HG02852 (cell line): ENCODE measurements at regions not wholly inside any gene's neighbourhood (a gene's known extent, or its start where the extent isn't known, plus 50 kb on each side); places are given as distances from the start of the nearest gene placed in this dataset.

Source experiments
- ATAC-seq: cut with Tn5 transposase; IDR thresholded peaks from one replicate; pipeline ENCODE4 v1.9.1; 2021; ENCODE audit warnings: mild to moderate bottlenecking, moderate library complexity; ENCODE audit not compliant: unreplicated experiment

DNA sequence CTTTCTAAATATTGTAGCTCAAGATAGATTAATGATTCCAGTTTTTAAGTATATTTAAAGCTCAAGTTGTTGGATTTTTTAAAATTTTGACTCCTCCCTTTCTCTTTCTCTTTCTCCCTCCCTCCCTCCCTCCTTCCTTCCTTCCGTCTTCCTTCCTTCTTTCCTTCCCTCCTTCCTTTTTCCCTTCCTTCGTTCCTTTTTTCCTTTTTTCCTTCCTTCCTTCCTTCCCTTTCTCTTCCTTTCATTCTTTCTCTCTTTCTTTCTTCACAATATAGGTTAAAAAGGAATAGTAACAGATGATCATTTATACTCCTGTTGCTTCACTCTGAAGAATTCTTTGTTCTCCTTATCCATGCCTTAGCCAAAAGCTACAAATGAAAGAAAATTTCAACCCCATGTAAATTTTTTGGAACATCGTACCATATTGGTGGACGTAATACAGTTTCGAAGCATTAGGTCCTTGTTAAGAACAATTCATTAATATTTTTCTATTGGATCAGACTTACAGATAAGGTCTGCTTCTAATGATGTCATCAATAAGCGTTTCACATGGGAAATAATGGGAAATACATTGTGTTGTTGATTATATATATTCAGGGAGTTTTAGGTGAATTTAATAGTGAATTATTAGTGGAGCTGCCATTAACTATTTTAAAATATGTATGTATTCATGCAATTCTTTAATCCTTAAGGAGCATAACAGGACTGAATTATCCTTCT lies 139.6 kb upstream of the SLC35B3 start:
- no peak for ATAC-seq

DNA sequence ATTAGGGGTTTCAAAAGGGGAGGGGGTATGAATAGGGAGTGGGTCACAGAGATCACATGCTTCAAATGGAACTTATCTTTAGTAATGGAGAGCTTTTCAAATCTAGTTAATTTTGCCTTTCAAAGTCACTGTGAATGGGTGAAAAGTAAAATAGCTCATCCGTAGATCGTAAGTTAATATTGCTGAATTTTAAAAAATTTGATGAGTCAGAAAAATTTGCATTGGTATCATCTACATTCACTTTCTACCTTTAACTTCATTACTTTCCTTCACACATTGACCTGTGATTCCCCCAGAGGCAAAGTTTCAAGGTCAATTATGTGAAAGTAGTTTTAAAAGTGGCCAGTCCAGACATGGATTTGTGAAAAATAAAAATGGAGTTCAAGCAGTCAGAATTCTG lies 139.0 kb upstream of the SLC35B3 start:
- no peak for ATAC-seq

DNA sequence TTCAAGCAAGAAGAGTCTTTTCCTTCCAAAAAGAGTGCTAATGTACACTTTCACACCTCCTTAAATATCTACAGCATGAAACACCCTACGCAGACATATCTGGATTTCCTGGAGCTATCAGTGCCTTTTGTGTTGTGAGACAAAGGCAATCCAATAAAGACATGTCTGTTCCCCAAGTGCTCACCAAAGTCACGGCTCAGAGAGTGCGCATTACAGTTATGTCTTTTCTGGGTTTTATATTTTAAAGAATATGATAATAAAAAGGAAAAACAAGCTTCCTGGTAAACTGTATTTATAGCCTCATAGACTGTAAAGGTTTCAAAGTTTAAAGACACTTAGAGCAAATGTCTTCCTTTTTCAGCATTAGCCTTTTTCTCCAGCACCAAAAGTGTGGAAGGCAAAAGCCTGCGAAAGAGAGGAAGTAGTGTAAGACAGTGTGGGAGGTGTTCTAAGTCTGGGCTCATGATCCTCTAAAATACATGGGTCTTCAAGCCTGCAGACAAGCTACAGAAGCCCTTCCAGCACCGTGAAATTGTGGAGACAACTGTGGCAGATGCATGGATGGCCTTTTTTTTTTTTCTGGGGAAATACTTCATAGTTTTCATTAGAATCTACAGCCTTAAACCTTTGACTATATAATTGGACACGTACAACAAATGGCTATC lies 135.0 kb upstream of the SLC35B3 start:
- ATAC-seq = no peak

DNA sequence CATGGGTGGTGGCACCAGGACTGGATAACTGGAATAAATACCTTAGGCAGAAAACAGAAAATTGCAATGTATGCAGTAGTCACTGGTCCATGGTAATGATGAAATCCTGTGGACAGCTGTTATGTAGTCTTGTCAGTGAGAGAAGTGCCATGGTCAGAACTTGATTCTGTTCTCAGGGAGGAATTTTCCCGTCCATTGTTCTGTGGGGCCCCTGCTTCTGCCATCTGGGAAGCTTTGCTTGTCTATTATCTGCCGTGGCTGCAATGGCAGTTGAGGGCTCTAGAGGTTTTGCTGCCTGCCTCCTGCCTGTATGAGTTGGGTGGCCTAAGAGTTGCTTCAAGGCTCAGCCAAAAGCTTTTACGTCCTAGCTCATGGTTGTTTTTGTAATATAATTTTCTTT lies 126.8 kb upstream of the SLC35B3 start:
- ATAC-seq = no peak

DNA sequence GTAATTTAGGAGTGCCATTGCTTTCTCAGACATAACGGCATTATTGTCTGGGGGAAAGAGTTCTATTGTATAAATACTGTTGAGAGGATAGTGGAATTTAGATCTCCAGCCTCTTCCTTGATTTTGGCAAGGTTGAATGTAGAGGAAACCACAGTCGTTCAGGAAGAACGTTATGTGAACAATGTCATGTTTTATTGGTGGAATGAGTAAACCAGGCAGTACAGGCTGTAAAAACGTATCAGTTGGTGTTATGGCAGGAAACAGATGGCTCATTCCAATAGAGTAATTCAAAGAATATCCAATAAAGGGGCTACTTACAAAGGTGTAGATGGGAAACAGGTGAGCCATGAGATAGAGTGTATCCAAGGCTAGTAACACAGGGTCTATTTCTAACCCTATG lies 123.6 kb upstream of the SLC35B3 start:
- ATAC-seq = no peak

DNA sequence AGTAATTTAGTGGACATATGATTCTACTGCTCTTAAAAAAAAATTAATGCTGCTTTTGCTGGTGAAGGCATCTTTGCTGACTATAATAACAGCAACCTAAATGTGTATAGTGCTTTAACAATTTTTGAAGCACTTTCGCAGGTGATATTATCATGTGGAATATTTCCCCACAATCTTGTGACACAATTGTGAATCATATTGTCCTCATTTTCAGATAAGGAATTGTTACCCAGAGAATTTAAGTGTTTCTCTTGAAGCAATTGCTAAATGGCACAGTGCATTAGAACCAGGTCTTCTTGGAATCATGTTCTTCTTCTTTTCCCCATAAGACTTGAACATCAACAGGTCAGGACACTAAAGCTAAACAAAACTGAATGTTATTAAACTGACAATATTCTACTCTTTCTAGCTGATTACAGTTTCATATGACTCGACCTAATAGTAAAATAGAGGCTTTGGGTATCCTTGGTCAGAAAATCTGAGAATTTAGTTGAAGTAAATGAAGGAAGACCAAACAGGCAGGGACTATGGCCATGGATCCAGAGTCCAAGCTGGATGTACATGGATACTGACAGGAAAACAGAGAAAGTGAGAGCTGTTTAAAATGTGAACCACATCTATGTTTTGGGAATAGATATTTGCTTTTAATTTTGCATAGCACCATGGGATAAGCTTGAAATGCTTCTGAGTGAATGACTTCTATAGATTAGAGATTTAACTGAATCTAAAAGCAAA lies 121.8 kb upstream of the SLC35B3 start:
- ATAC-seq = no peak

DNA sequence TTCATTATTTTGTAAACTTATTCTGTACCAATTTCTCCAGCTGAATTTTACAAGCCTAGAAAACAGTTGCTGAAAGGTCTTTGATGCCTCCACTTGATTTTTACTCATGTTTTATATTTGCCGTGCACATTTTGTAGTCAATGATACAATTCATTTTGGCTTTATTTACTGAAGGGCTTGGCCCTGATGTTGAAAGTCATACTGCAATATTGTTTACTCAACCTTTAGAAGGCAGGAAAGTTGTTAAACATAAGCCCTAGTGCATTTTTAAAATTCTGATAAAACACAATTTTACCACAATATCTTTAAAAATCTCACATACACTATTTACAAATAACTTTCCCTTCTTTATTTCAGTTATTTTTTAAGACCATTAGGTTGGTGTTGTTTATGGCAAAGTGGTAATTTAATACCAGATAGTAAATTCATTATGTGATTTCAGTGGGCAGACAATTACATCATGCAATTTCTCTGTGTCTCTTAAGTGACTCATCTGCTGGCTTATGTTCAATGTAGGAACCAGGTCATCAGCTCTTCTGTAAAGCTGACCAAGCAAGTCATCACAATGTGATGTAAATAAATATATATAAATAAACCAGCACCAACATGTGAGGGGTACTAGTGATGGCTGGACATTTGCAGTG lies 121.1 kb upstream of the SLC35B3 start:
- no peak for ATAC-seq

DNA sequence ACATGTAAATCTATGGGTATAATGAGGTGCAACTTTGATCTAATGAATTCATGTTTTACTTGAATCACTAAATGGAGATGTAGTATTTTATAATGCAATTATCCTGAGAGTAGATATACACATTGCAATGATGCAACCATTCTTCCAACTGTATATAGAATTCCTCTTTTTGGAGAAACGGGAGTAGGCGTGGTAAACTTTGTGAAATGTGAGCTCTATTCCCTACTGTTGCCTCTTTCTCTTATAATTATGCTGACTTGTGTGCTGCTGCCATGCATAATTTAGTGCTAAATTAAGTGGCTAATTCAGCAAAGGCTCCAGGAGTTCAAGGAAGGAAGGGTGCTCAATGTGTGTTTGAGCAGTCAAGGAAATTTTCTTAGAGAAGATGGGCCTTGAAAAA lies 116.6 kb upstream of the SLC35B3 start:
- no peak for ATAC-seq

DNA sequence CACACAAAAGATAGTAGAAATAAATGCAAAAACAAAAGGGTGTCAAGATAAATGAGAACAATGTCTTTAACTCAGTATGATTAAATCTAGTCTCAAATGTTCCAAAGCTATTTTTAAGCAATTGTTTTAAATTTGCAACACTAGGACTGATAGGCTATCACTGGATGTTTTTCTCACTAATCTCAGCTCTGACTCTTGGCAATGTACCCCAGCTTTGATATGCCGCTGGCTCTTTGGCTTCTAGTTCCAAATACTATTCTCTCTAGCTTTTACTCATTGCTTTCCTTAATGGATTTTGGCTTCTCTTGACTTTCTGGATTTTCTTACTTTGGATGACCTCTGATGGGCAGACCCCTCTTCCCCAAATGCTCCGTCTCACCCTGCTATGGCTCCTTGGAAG lies 116.0 kb upstream of the SLC35B3 start:
- no peak for ATAC-seq

DNA sequence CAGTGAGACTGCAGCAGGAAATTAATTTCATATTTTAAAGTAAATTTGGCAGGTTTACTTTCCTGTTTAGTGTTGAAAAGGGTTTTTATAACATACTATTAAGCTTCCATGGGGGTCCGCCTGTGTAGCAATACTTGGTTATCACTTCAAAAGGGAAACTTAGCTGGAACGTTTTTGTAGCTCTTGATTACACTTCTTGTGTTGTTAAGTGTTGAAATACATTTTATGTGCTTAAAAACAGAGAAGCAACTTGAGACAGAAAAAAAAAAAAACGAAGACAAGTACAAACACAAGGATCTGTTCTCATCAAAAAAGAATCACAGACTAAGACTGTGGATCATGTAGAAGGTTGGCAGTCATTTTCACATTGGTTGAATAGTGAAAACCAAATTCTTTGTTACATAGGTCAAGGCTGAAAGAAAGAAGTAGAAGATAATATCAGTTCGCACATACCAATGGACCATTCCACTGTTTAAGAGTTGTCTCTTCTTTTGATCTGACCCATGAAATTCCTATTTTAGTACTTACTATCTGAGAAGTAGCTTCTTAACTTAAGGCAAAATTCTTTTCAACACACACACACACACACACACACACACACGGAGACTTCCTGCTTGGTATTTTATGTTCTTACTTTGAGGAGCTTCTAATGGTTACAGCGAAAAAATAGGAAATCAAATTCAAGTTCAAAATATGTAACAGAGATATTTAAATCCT lies 113.9 kb upstream of the SLC35B3 start:
- no peak for ATAC-seq

DNA sequence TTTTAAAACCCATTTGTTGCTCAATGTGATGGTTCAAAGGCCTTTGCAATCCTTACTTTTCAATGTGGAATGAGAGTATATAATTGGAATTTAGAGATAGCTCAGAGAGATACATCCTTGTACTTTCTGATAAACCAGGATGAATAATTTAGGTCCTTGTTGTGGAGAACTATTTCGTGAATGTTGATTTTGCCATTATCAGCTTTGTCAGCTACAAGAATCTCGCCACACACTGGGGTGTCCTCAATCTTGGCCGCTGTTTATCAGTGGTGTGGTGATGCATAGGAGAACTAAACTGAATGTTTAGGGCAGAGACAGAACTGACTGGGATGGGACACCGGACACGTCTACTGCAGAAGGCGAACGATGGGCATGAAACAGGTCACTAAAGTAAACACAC lies 111.2 kb upstream of the SLC35B3 start:
- no peak for ATAC-seq

DNA sequence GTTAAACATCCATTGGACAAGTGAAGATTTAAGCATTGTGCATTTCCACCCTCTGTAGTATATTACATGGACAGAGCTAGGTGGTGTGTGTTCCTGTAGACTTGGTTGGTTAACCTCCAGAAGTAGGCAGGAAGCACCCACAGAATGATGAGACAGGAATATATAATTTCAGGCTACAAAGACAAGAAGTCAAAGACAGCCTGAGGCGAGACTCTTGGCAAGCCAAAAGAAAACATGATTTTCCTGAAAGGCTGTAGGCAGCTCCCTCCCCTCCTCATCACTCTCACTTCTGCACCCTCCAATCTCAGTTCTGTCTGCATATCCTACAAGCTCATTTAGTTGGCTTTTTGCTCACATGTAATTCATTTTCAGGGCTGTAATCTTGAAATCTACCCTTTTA lies 110.0 kb upstream of the SLC35B3 start:
- no peak for ATAC-seq

DNA sequence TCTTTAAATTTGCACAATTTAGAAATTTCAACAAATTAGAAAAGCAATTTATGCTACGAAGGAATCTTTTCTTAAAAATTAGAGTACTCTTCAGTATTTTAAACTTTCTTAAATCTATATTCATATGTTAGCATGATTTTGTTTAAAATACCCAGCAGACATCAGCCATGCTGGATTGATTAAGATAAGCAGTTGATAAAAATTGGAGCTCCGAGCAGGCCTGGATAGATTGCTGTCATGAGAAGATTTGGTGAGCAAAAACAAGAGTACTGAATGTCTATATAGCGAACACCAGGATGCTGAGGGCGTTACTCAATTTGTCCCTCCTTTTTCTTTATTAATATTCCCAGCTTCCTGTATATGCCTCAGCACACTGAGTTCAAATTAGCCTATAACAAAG lies 108.4 kb upstream of the SLC35B3 start:
- ATAC-seq = no peak

DNA sequence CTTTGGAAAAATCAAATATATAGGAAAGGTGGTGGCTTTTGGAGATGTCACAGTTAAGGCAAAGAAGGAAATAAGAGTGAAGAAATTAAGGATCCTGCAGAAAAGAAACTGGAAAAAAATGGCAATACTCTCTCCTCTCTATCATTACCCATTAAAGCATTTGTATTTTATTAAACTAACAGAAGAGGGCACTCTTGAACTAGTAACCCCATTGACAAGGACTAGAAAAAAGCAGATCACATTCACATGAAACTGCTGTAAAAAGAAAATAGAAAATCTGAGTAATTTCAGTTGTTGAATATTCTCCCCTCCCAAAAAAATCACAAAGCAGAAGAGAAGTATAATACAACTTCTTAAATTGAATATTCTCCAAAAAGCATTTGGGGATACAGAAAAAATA lies 104.1 kb upstream of the SLC35B3 start:
- ATAC-seq = no peak

DNA sequence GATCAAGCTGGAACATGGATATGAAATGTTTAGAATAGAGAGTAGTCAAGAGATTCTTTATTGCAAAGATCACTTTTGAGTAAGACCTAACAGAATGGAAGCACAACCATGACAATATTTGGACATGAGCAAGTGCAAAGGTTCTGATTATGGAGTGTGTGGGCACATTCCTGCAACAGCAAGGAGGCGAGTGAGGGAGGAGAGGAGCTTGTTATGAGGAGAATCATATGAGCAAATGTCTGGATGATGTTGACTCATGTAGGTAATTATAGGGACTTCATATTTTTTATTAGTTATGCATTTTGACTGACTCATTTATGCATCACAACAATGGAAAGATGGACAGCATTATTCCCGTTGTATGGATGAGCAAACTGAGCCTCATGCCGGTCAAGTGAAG lies 100.8 kb upstream of the SLC35B3 start:
- ATAC-seq = no peak

DNA sequence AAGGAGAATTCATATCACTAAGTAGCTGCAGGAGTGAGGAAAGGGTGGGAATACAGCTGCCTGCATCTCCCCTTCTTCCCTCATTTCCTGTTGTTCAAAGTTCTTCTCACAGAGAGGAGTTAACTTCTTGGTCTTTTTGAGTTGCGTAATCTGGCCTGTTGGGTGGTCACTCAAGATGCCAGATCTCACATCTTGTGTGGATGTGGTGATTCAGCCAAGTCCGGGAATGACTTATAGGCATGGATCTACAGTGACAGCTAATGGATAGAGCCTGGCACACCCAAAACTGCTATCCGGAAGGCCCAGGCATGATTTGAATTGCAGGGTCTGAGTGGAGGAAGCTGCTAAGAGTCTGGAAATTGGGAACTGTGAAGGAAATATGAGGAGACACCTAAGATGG lies 100.2 kb upstream of the SLC35B3 start:
- ATAC-seq = no peak

DNA sequence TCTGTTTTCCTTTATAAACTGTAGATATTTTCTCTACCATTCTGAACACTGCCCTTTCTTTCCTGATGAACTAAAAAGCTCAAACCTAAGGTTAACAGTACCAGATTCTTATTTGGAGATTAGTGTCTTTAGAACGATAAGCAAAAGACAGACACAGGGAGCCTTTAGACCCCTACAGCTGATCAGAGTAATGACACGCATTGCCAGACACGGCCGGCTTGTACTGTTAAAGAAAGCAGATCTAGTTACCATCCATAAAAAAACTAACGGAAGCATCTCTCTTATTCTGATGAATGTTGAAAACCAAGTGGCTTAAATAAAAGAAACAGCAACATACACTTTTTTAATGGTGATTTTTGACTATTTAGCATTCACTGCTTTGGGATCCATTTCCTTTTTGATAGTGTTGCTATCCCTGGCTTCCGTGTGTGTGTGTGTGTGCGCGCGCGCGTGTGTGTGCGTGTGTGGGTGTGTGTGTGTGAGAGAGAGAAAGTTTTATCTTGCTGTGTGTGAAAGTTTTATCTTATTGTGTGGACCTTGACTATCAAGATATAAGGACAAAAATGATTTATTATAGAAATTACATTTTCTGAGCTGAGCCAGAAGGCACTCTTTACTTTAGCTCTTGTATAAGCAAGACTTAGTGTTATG lies 95.6 kb upstream of the SLC35B3 start:
- ATAC-seq = no peak

DNA sequence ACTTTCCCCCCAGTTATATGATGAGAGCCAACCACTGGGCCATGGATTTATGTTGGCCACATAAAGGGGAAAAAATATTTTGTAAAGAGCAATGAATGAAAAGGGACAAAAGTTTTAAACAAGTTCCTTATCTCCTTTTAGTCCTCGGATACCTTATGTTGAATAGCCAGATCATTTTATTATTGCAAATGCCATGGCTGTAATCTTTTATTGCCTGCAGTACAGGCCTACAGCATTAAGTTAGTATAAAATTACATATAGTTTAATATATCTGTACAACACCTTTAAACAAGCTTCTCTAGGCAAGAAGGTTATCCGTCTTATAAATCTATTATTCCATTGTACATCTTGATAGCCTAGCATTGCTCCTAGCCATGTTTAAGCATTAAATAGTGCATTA lies 93.9 kb upstream of the SLC35B3 start:
- no peak for ATAC-seq

DNA sequence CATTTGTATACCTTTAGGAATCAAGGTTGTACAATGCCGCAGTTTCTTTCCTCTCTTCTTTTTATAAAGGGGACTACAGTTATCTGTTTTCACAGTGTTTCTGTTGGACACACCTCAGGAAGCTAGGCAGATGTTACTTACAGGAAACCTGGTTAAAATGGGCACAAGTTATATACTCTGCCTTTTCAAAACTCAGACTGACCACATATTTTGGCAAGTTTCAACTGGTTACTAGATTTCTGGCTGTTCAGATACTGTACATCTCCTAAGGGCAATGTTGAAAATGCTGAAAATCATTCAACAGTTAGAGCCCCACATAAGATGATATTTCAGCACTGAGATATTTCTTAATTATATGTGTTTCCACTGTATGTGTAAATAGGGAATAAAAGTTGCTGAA lies 92.5 kb upstream of the SLC35B3 start:
- no peak for ATAC-seq

DNA sequence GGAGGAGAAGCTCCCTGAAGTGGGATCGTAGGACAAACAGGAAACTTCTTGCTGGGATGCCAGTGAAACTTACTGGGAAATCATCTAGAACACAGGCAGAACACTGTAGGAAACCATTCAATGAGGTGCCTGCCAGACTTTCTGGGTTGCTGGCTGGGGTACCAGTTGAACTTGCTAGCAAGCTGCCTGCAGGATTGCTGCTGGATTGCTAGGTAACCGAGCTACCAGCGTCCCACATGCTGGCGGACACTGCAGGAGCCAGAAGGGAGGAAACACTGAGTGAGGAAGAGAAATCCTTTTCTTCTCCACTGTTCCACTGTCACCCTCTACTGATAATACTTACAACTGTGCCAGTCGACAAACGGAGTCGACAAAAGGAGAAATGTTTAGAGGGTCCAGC lies 91.3 kb upstream of the SLC35B3 start:
- no peak for ATAC-seq

DNA sequence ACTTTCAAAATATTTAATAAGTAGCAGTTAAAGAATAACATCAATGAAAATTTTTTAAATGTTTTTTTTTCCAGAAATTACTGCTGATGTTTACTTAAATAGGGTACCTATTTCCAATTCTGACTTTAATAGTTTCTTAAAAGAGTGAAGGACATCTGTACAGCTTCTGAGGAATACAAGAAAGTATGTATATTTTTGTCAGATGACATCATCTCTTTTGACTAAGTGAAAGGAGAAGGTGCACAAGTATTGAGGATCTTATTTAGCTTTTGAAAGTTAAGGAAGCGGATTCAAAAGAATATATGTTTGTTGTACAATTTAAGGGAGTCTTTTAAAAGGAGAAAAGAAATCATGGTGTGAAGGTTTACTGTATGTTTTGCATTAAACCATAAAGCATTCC lies 90.0 kb upstream of the SLC35B3 start:
- no peak for ATAC-seq
